ENCODE measurements at regions not wholly inside any gene's neighbourhood (a gene's known extent, or its start where the extent isn't known, plus 50 kb on each side); places are given as distances from the start of the nearest gene placed in this dataset.

GRCh38 chr13:82654861-82655855, 1227.1 kb downstream of the SLITRK1 start:
- ATAC-seq (no peak), DNase-seq (ENCODE audit: low spot score) (no peak)
- no peaks in the 10 kb centered on the region for H3K4me1 ChIP-seq (ENCODE audit: insufficient read depth)
- no peak overlapping the region for H3K4me2 ChIP-seq
- no peaks in the 10 kb centered on the region for H4K20me1 ChIP-seq (replicated peaks; ENCODE audit: insufficient read depth)
- H3K27me3 Mint-ChIP-seq (ENCODE audit: insufficient read depth, low read depth, poor library complexity): no peaks in the 10 kb centered on the region
- no peaks in the 10 kb centered on the region for H3K36me3 ChIP-seq (ENCODE audit: insufficient read depth)
- no peaks in the 10 kb centered on the region for H3F3A ChIP-seq (replicated peaks; ENCODE audit: low read depth)
- H3K27ac ChIP-seq (ENCODE audit: low read depth): no peak overlapping the region
- H3K4me3 ChIP-seq: no peak overlapping the region
- H3K4me1 Mint-ChIP-seq: no peaks in the 10 kb centered on the region
- no peaks in the 10 kb centered on the region for H3K79me2 ChIP-seq (replicated peaks; ENCODE audit: insufficient read depth)
- H3K4me3 Mint-ChIP-seq: no peak overlapping the region
- no peak overlapping the region for H3K27ac Mint-ChIP-seq
- H3K9me2 ChIP-seq (ENCODE audit: insufficient read depth): no peaks in the 10 kb centered on the region
- no peaks in the 10 kb centered on the region; the same call in 2 of the 3 replicates for H3K36me3 Mint-ChIP-seq (ENCODE audit: low read depth)
- H3K9me3 Mint-ChIP-seq: peaks cover 6% of the 10 kb centered on the region; the same call in 2 of the 3 replicates
- TF ChIP-seq ZNF462 (CRISPR knock-in tag; IDR thresholded peaks at IDR 0.05): no peak
- no peak for TF ChIP-seq REST (IDR thresholded peaks at IDR 0.05; ENCODE audit: unreplicated experiment)
- TF ChIP-seq JUNB (IDR thresholded peaks at IDR 0.05; ENCODE audit: unreplicated experiment): no peak
- no peak for TF ChIP-seq CTCF (conservative IDR thresholded peaks at IDR 0.05; ENCODE audit: low read depth in 2 of 2)
- no peak for TF ChIP-seq STAT1 (IDR thresholded peaks at IDR 0.05; ENCODE audit: unreplicated experiment)
- TF ChIP-seq CREB1 (CRISPR knock-in tag; IDR thresholded peaks at IDR 0.05; ENCODE audit: low read depth): no peak
- TF ChIP-seq EZH2phosphoT487 (IDR thresholded peaks at IDR 0.05; ENCODE audit: unreplicated experiment): no peak
- no peak for TF ChIP-seq ZNF331 (CRISPR knock-in tag; IDR thresholded peaks at IDR 0.05; ENCODE audit: low read depth)
- H3K27me3 ChIP-seq (ENCODE audit: insufficient read depth): no peaks in the 10 kb centered on the region
- H2AFZ ChIP-seq: no peak overlapping the region
